Nephron (organoid): ENCODE measurements at regions not wholly inside any gene's neighbourhood (a gene's known extent, or its start where the extent isn't known, plus 50 kb on each side); places are given as distances from the start of the nearest gene placed in this dataset.
A peak's percentile ranks its signal among the peaks of the same experiment; 100 is the strongest.

Experiments used
- H3K27ac Mint-ChIP-seq, 3 experiments: 2 replicates each; pipeline ENCODE4 v1.8.0; 2020; ENCODE audit warnings: mixed read lengths in 3 of 3, mild to moderate bottlenecking in 2 of 3, moderate library complexity in 1 of 3
- H3K27me3 Mint-ChIP-seq: 2 replicates; pipeline ENCODE4 v1.8.0; 2021; ENCODE audit warnings: low read depth, mild to moderate bottlenecking, moderate library complexity, mixed read lengths
- H3K36me3 Mint-ChIP-seq: 2 replicates; pipeline ENCODE4 v1.8.0; 2020; ENCODE audit warnings: low read depth, mixed read lengths
- H3K4me1 Mint-ChIP-seq: 2 replicates; pipeline ENCODE4 v1.8.0; 2020; ENCODE audit warnings: mixed read lengths
- H3K4me3 Mint-ChIP-seq, 3 experiments: 2 replicates each; pipeline ENCODE4 v1.8.0; 2020; ENCODE audit warnings: mild to moderate bottlenecking in 3 of 3, mixed read lengths in 3 of 3, moderate library complexity in 2 of 3
- H3K9me3 Mint-ChIP-seq: 2 replicates; pipeline ENCODE4 v1.8.0; 2020; ENCODE audit warnings: mixed read lengths
- CTCF ChIP-seq, 3 experiments: fragments of 200-600 bp; sonication (generic); IDR thresholded peaks; one replicate each; pipeline ENCODE4 v1.5.0; 2021; ENCODE audit warnings: antibody characterized with exemption in 3 of 3; ENCODE audit not compliant: unreplicated experiment in 3 of 3

GRCh38 chr12:30827101-30828066, 72.6 kb upstream of the CAPRIN2 start:
- Mint-ChIP-seq H3K36me3 (no peaks in the 10 kb centered on the region), H3K27ac (no peak overlapping the region), H3K4me3 (no peak overlapping the region), H3K9me3 (peaks cover 5% of the 10 kb centered on the region), H3K27me3 (peaks cover 15% of the 10 kb centered on the region), H3K4me1 (peaks cover 13% of the 10 kb centered on the region)
- TF ChIP-seq CTCF (IDR thresholded peaks at IDR 0.05; ENCODE audit: unreplicated experiment in 3 of 3) = no peak

GRCh38 chr12:30826276-30826675, 71.5 kb upstream of the CAPRIN2 start:
- peaks cover 15% of the 10 kb centered on the region for H3K27me3 Mint-ChIP-seq
- peaks cover 21% of the 10 kb centered on the region for H3K4me1 Mint-ChIP-seq
- H3K36me3 Mint-ChIP-seq = no peaks in the 10 kb centered on the region
- H3K27ac Mint-ChIP-seq = no peak overlapping the region
- TF ChIP-seq CTCF (IDR thresholded peaks at IDR 0.05; ENCODE audit: unreplicated experiment in 3 of 3) = no peak
- H3K4me3 Mint-ChIP-seq = no peak overlapping the region
- no peaks in the 10 kb centered on the region for H3K9me3 Mint-ChIP-seq

GRCh38 chr12:30825341-30825740, 70.6 kb upstream of the CAPRIN2 start:
- H3K4me1 Mint-ChIP-seq = peaks cover 31% of the 10 kb centered on the region
- no peaks in the 10 kb centered on the region for H3K9me3 Mint-ChIP-seq
- no peak overlapping the region for H3K27ac Mint-ChIP-seq
- H3K36me3 Mint-ChIP-seq = no peaks in the 10 kb centered on the region
- no peak overlapping the region for H3K4me3 Mint-ChIP-seq
- peaks cover 12% of the 10 kb centered on the region for H3K27me3 Mint-ChIP-seq
- no peak for TF ChIP-seq CTCF (IDR thresholded peaks at IDR 0.05; ENCODE audit: unreplicated experiment in 3 of 3)

GRCh38 chr12:30824311-30824710, 69.6 kb upstream of the CAPRIN2 start:
- Mint-ChIP-seq H3K4me1 (peaks cover 33% of the 10 kb centered on the region), H3K4me3 (peak overlapping the region; percentile 91 to 97 (median 91)), H3K27ac (peak overlapping the region; percentile 96 to 99 (median 97)), H3K9me3 (no peaks in the 10 kb centered on the region), H3K36me3 (no peaks in the 10 kb centered on the region), H3K27me3 (peaks cover 12% of the 10 kb centered on the region)
- TF ChIP-seq CTCF (IDR thresholded peaks at IDR 0.05; ENCODE audit: unreplicated experiment in 3 of 3) = no peak

- Mint-ChIP-seq H3K4me3 (peak overlapping the region; percentile 91 to 97 (median 91)), H3K36me3 (peaks cover 2% of the 10 kb centered on the region), H3K27ac (peak overlapping the region; percentile 96 to 99 (median 97)), H3K4me1 (peaks cover 33% of the 10 kb centered on the region), H3K9me3 (no peaks in the 10 kb centered on the region), H3K27me3 (peaks cover 8% of the 10 kb centered on the region)
- TF ChIP-seq CTCF (IDR thresholded peaks at IDR 0.05; ENCODE audit: unreplicated experiment in 3 of 3) = no peak
Measured at GRCh38 chr12:30823764-30824163, 69.0 kb upstream of the CAPRIN2 start.
